HEK293 (cell line): ENCODE measurements at regions not wholly inside any gene's neighbourhood (a gene's known extent, or its start where the extent isn't known, plus 50 kb on each side); places are given as distances from the start of the nearest gene placed in this dataset.

Experiments used
- CTCF ChIA-PET: fragments of 350-600 bp; formaldehyde crosslinking; extraction: SDS; loops from one replicate; lab custom pipeline; 2021; ENCODE audit warnings: antibody characterized with exemption; lab: Yijun Ruan, JAX
- POLR2A ChIA-PET: fragments of 300-600 bp; formaldehyde crosslinking; extraction: SDS; loops from one replicate; lab custom pipeline; 2020; ENCODE audit warnings: antibody characterized with exemption, inconsistent platforms; lab: Yijun Ruan, JAX
- H3K27ac ChIP-seq: fragments of 200-500 bp; sonication (Bioruptor generic); 2 replicates; pipeline ENCODE4 v1.5.1; 2014; ENCODE audit warnings: low read depth, low read length, control low read depth, inconsistent platforms; ENCODE audit errors: extremely low read depth
- H3K36me3 ChIP-seq, 2 experiments: fragments of 200-500 bp in 1 of 2; sonication (Bioruptor generic) in 1 of 2; 1 replicate in 1 of 2; 2 replicates in 1 of 2; pipeline ENCODE4 v1.5.1; 2014 to 2017; ENCODE audit warnings: inconsistent platforms in 2 of 2, low read length in 2 of 2; ENCODE audit not compliant: control insufficient read depth in 2 of 2, insufficient read depth in 1 of 2
- H3K4me1 ChIP-seq: fragments of 200-500 bp; sonication (Bioruptor generic); 2 replicates; pipeline ENCODE4 v1.5.1; 2014; ENCODE audit warnings: mild to moderate bottlenecking, low read length, inconsistent platforms; ENCODE audit not compliant: control insufficient read depth, insufficient read depth
- H3K4me3 ChIP-seq: 2 replicates; pipeline ENCODE4 v1.5.1; 2011; ENCODE audit warnings: low read depth, mild to moderate bottlenecking, control low read depth, low read length, moderate library complexity
- H3K9me3 ChIP-seq: fragments of 200-500 bp; sonication (Bioruptor generic); 2 replicates; pipeline ENCODE4 v1.5.1; 2014; ENCODE audit warnings: low read depth, low read length, inconsistent platforms; ENCODE audit not compliant: control insufficient read depth, insufficient read depth
- BCL11A ChIP-seq: fragments of 450-650 bp; formaldehyde crosslinking; IDR thresholded peaks from 2 replicates; pipeline ENCODE4 v1.5.1; 2016; ENCODE audit warnings: low read depth, missing biosample characterization, missing genetic modification characterization
- BCL11B ChIP-seq: fragments of 450-650 bp; formaldehyde crosslinking; IDR thresholded peaks from 2 replicates; pipeline ENCODE4 v1.5.1; 2016; ENCODE audit warnings: low read depth, missing biosample characterization, missing genetic modification characterization
- TCF7L2 ChIP-seq: IDR thresholded peaks from 2 replicates; pipeline ENCODE4 v1.6.1; 2011; ENCODE audit warnings: low read depth, mild to moderate bottlenecking, inconsistent platforms, low read length, moderate library complexity, borderline replicate concordance
- ZBTB17 ChIP-seq: fragments of 450-650 bp; formaldehyde crosslinking; IDR thresholded peaks from 2 replicates; pipeline ENCODE4 v1.5.1; 2016; ENCODE audit warnings: missing biosample characterization, missing genetic modification characterization
- ZBTB48 ChIP-seq: fragments of 450-650 bp; formaldehyde crosslinking; IDR thresholded peaks from 2 replicates; pipeline ENCODE4 v1.5.1; 2016; ENCODE audit warnings: missing biosample characterization, missing genetic modification characterization
- ZIC2 ChIP-seq: fragments of 450-650 bp; formaldehyde crosslinking; IDR thresholded peaks from 2 replicates; pipeline ENCODE4 v1.5.1; 2016; ENCODE audit warnings: missing biosample characterization, missing genetic modification characterization
- ZNF157 ChIP-seq: fragments of 450-650 bp; formaldehyde crosslinking; IDR thresholded peaks from 2 replicates; pipeline ENCODE4 v1.5.1; 2016; ENCODE audit warnings: missing biosample characterization, missing genetic modification characterization
- ZNF174 ChIP-seq: fragments of 450-650 bp; formaldehyde crosslinking; IDR thresholded peaks from 2 replicates; pipeline ENCODE4 v1.5.0; 2017; ENCODE audit warnings: missing biosample characterization, mild to moderate bottlenecking, missing genetic modification characterization
- ZNF239 ChIP-seq: fragments of 450-650 bp; formaldehyde crosslinking; IDR thresholded peaks from 2 replicates; pipeline ENCODE4 v1.5.1; 2016; ENCODE audit warnings: missing biosample characterization, missing genetic modification characterization
- ZNF26 ChIP-seq: fragments of 450-650 bp; formaldehyde crosslinking; IDR thresholded peaks from 2 replicates; pipeline ENCODE4 v1.5.1; 2016; ENCODE audit warnings: missing biosample characterization, missing genetic modification characterization
- ZNF350 ChIP-seq: fragments of 450-650 bp; formaldehyde crosslinking; IDR thresholded peaks from 2 replicates; pipeline ENCODE4 v1.5.0; 2017; ENCODE audit warnings: missing biosample characterization, mild to moderate bottlenecking, missing genetic modification characterization
- ZNF521 ChIP-seq: fragments of 450-650 bp; formaldehyde crosslinking; IDR thresholded peaks from 2 replicates; pipeline ENCODE4 v1.5.1; 2017; ENCODE audit warnings: missing biosample characterization, mild to moderate bottlenecking, missing genetic modification characterization
- ZNF544 ChIP-seq: fragments of 450-650 bp; formaldehyde crosslinking; IDR thresholded peaks from 2 replicates; pipeline ENCODE4 v1.5.0; 2017; ENCODE audit warnings: missing biosample characterization, missing genetic modification characterization
- ZNF623 ChIP-seq: fragments of 450-650 bp; formaldehyde crosslinking; IDR thresholded peaks from 2 replicates; pipeline ENCODE4 v1.5.1; 2016; ENCODE audit warnings: missing biosample characterization, missing genetic modification characterization
- ZNF768 ChIP-seq: fragments of 450-650 bp; formaldehyde crosslinking; IDR thresholded peaks from 2 replicates; pipeline ENCODE4 v1.5.1; 2018; ENCODE audit warnings: missing biosample characterization, mild to moderate bottlenecking, missing genetic modification characterization
- TF ChIP-seq, protein P1 (sequence below): fragments of 450-650 bp; formaldehyde crosslinking; IDR thresholded peaks from 2 replicates; pipeline ENCODE4 v1.5.1; 2016; ENCODE audit warnings: missing biosample characterization, missing genetic modification characterization
- TF ChIP-seq, protein P2 (sequence below): fragments of 450-650 bp; formaldehyde crosslinking; IDR thresholded peaks from 2 replicates; pipeline ENCODE4 v1.5.1; 2016; ENCODE audit warnings: missing biosample characterization, missing genetic modification characterization
- TF ChIP-seq, protein P3 (sequence below): fragments of 450-650 bp; formaldehyde crosslinking; IDR thresholded peaks from 2 replicates; pipeline ENCODE4 v1.5.1; 2017; ENCODE audit warnings: missing biosample characterization, missing genetic modification characterization
- TF ChIP-seq, protein P4 (sequence below): fragments of 450-650 bp; formaldehyde crosslinking; IDR thresholded peaks from 2 replicates; pipeline ENCODE4 v1.5.1; 2016; ENCODE audit warnings: missing biosample characterization, missing genetic modification characterization
- TF ChIP-seq, protein P5 (sequence below): fragments of 450-650 bp; formaldehyde crosslinking; IDR thresholded peaks from 2 replicates; pipeline ENCODE4 v1.5.1; 2017; ENCODE audit warnings: missing biosample characterization, missing genetic modification characterization

- TF ChIP-seq, protein P1, sequence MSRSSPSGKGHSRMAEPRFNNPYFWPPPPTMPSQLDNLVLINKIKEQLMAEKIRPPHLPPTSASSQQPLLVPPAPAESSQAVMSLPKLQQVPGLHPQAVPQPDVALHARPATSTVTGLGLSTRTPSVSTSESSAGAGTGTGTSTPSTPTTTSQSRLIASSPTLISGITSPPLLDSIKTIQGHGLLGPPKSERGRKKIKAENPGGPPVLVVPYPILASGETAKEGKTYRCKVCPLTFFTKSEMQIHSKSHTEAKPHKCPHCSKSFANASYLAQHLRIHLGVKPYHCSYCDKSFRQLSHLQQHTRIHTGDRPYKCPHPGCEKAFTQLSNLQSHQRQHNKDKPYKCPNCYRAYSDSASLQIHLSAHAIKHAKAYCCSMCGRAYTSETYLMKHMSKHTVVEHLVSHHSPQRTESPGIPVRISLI (tag by site-specific recombination): no peak
- TF ChIP-seq ZNF521 (tag by site-specific recombination) (no peak), ZNF239 (tag by site-specific recombination) (no peak), BCL11A (no peak), ZNF544 (tag by site-specific recombination) (no peak), ZNF174 (tag by site-specific recombination) (no peak), BCL11B (no peak)
- TF ChIP-seq, protein P2, sequence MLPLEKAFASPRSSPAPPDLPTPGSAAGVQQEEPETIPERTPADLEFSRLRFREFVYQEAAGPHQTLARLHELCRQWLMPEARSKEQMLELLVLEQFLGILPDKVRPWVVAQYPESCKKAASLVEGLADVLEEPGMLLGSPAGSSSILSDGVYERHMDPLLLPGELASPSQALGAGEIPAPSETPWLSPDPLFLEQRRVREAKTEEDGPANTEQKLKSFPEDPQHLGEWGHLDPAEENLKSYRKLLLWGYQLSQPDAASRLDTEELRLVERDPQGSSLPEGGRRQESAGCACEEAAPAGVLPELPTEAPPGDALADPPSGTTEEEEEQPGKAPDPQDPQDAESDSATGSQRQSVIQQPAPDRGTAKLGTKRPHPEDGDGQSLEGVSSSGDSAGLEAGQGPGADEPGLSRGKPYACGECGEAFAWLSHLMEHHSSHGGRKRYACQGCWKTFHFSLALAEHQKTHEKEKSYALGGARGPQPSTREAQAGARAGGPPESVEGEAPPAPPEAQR (tag by site-specific recombination): no peak
- TF ChIP-seq, protein P3, sequence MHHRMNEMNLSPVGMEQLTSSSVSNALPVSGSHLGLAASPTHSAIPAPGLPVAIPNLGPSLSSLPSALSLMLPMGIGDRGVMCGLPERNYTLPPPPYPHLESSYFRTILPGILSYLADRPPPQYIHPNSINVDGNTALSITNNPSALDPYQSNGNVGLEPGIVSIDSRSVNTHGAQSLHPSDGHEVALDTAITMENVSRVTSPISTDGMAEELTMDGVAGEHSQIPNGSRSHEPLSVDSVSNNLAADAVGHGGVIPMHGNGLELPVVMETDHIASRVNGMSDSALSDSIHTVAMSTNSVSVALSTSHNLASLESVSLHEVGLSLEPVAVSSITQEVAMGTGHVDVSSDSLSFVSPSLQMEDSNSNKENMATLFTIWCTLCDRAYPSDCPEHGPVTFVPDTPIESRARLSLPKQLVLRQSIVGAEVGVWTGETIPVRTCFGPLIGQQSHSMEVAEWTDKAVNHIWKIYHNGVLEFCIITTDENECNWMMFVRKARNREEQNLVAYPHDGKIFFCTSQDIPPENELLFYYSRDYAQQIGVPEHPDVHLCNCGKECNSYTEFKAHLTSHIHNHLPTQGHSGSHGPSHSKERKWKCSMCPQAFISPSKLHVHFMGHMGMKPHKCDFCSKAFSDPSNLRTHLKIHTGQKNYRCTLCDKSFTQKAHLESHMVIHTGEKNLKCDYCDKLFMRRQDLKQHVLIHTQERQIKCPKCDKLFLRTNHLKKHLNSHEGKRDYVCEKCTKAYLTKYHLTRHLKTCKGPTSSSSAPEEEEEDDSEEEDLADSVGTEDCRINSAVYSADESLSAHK: no peak
- TF ChIP-seq, protein P4, sequence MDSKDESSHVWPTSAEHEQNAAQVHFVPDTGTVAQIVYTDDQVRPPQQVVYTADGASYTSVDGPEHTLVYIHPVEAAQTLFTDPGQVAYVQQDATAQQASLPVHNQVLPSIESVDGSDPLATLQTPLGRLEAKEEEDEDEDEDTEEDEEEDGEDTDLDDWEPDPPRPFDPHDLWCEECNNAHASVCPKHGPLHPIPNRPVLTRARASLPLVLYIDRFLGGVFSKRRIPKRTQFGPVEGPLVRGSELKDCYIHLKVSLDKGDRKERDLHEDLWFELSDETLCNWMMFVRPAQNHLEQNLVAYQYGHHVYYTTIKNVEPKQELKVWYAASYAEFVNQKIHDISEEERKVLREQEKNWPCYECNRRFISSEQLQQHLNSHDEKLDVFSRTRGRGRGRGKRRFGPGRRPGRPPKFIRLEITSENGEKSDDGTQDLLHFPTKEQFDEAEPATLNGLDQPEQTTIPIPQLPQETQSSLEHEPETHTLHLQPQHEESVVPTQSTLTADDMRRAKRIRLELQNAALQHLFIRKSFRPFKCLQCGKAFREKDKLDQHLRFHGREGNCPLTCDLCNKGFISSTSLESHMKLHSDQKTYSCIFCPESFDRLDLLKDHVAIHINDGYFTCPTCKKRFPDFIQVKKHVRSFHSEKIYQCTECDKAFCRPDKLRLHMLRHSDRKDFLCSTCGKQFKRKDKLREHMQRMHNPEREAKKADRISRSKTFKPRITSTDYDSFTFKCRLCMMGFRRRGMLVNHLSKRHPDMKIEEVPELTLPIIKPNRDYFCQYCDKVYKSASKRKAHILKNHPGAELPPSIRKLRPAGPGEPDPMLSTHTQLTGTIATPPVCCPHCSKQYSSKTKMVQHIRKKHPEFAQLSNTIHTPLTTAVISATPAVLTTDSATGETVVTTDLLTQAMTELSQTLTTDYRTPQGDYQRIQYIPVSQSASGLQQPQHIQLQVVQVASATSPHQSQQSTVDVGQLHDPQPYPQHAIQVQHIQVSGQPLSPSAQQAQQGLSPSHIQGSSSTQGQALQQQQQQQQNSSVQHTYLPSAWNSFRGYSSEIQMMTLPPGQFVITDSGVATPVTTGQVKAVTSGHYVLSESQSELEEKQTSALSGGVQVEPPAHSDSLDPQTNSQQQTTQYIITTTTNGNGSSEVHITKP: no peak
- TF ChIP-seq, all 188 proteins: peak for 0
These were observed 70.0 kb upstream of the KCNMA1 start (continued) for GRCh38 chr10:77707570-77707969.

- ChIA-PET CTCF (interaction anchor here (0.6 to 5.5 kb wide), 4 partner anchors 10 to 451 kb away, joined by 3 to 50 read pairs (median 4); no protein-coding TSS in a partner anchor), POLR2A (no interaction called here)
- no peak overlapping the region for H3K27ac ChIP-seq
- no peaks in the 10 kb centered on the region for H3K9me3 ChIP-seq
- TF ChIP-seq ZNF623 (tag by site-specific recombination) (no peak), TCF7L2 (no peak), ZNF768 (tag by site-specific recombination) (no peak), ZBTB48 (tag by site-specific recombination) (peak; percentile 40; the same call in 1 of the 2 replicates), ZIC2 (tag by site-specific recombination) (peak; percentile 34), ZNF26 (no peak), ZBTB17 (peak; percentile 55; the same call in 1 of the 2 replicates), ZNF157 (tag by site-specific recombination) (no peak), ZNF350 (no peak)
- TF ChIP-seq, protein P5, sequence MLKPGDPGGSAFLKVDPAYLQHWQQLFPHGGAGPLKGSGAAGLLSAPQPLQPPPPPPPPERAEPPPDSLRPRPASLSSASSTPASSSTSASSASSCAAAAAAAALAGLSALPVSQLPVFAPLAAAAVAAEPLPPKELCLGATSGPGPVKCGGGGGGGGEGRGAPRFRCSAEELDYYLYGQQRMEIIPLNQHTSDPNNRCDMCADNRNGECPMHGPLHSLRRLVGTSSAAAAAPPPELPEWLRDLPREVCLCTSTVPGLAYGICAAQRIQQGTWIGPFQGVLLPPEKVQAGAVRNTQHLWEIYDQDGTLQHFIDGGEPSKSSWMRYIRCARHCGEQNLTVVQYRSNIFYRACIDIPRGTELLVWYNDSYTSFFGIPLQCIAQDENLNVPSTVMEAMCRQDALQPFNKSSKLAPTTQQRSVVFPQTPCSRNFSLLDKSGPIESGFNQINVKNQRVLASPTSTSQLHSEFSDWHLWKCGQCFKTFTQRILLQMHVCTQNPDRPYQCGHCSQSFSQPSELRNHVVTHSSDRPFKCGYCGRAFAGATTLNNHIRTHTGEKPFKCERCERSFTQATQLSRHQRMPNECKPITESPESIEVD (tag by site-specific recombination): peak; percentile 81
- TF ChIP-seq, protein P3: peak; percentile 75
- no peaks in the 10 kb centered on the region; a peak in 1 of 3 replicates for H3K36me3 ChIP-seq
- no peak overlapping the region for H3K4me3 ChIP-seq
- no peaks in the 10 kb centered on the region for H3K4me1 ChIP-seq
These were observed 64.6 kb upstream of the KCNMA1 start for GRCh38 chr10:77702166-77702565.
